Caco-2 (cell line): ENCODE measurements at regions not wholly inside any gene's neighbourhood (a gene's known extent, or its start where the extent isn't known, plus 50 kb on each side); places are given as distances from the start of the nearest gene placed in this dataset.
"Not testable (repeated sequence)": the region's sequence is repeated elsewhere in the genome, so short reads cannot be mapped to it uniquely, and the experiment has no call there.

Experiments
- BruUV-seq: library from RNA; stranded (reverse); fragments of 400-500 nt; replicated peaks from 2 replicates; lab custom pipeline; 2021; lab: Mats Ljungman, UMichigan
- CTCF ChIA-PET: fragments of 300-600 bp; sonication (Branson Sonifier 250); formaldehyde crosslinking; loops from one replicate; lab custom pipeline; 2022; ENCODE audit warnings: antibody characterized with exemption; lab: Charles Lee
- POLR2A ChIA-PET: fragments of 300-600 bp; sonication (Branson Sonifier 250); formaldehyde crosslinking; loops from one replicate; lab custom pipeline; 2022; ENCODE audit warnings: antibody characterized with exemption; lab: Charles Lee
- DNase-seq, 2 experiments: peaks; one replicate each; pipeline versions ENCODE4 v3.0.0 to v3.0.0-alpha.2; 2020 to 2022
- H3K27me3 ChIP-seq: replicated peaks from 2 replicates; pipeline ENCODE4 v1.6.0; 2011; ENCODE audit warnings: low read length; ENCODE audit not compliant: control insufficient read depth, insufficient read depth
- H3K36me3 ChIP-seq: 2 replicates; pipeline ENCODE4 v1.5.1; 2011; ENCODE audit warnings: low read length; ENCODE audit not compliant: control insufficient read depth, insufficient read depth
- H3K4me1 ChIP-seq: fragments of 250-450 bp; sonication (Bioruptor Pico); 2 replicates; pipeline ENCODE4 v1.5.1; 2020; ENCODE audit warnings: mild to moderate bottlenecking
- H3K4me3 ChIP-seq: 2 replicates; pipeline ENCODE4 v1.5.1; 2011; ENCODE audit warnings: low read depth, mild to moderate bottlenecking, control low read depth, low read length
- H3K9me3 ChIP-seq: fragments of 250-450 bp; sonication (Bioruptor Pico); 2 replicates; pipeline ENCODE4 v1.5.1; 2020; ENCODE audit warnings: mild to moderate bottlenecking, moderate library complexity
- H3K27ac Mint-ChIP-seq: one replicate; pipeline ENCODE4 v1.8.0; 2022; ENCODE audit warnings: mixed read lengths; ENCODE audit not compliant: unreplicated experiment
- H3K27me3 Mint-ChIP-seq: one replicate; pipeline ENCODE4 v1.8.0; 2022; ENCODE audit warnings: mixed read lengths; ENCODE audit not compliant: insufficient read depth, unreplicated experiment
- H3K36me3 Mint-ChIP-seq: one replicate; pipeline ENCODE4 v1.8.0; 2022; ENCODE audit warnings: mild to moderate bottlenecking, mixed read lengths; ENCODE audit not compliant: insufficient read depth, unreplicated experiment
- H3K4me1 Mint-ChIP-seq: one replicate; pipeline ENCODE4 v1.8.0; 2022; ENCODE audit warnings: low read depth, mixed read lengths; ENCODE audit not compliant: unreplicated experiment
- H3K4me3 Mint-ChIP-seq: one replicate; pipeline ENCODE4 v1.8.0; 2022; ENCODE audit warnings: mild to moderate bottlenecking, moderate library complexity, mixed read lengths; ENCODE audit not compliant: unreplicated experiment
- H3K9me3 Mint-ChIP-seq: one replicate; pipeline ENCODE4 v1.8.0; 2022; ENCODE audit warnings: mixed read lengths; ENCODE audit not compliant: unreplicated experiment
- CTCF ChIP-seq, 2 experiments: fragments of 200-600 bp in 1 of 2; IDR thresholded peaks; 1 replicate in 1 of 2; 2 replicates in 1 of 2; pipeline versions ENCODE4 v1.5.1 to v1.8.0; 2011 to 2022; ENCODE audit warnings: antibody characterized with exemption in 1 of 2, control low read depth in 1 of 2, inconsistent platforms in 1 of 2, low read depth in 1 of 2, low read length in 1 of 2, mild to moderate bottlenecking in 1 of 2, moderate library complexity in 1 of 2; ENCODE audit not compliant: insufficient read depth in 1 of 2, severe bottlenecking in 1 of 2, unreplicated experiment in 1 of 2
- intact Hi-C: fragments of 100-400 bp; cut with micrococcal nuclease; formaldehyde crosslinking; loops from one replicate; pipeline ENCODE4 v1.10.0; 2022; ENCODE audit not compliant: unreplicated experiment

DNA sequence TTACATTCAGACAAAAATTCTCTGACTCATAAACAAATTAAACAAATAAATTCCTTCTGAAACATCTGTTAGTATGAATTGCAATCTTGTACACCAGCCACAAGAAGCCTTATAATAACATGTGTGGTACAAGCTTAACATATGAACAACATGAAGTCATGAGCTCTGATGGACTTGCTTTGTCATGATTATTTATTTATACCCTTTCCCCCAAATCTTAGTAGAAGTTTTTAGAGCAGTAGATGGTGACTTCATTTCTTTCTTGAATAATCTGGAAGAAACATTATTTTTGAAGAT is 633.4 kb downstream of the EPHA3 start:
- BruUV-seq, result no TSS peak
- no peaks in the 10 kb centered on the region for H3K9me3 Mint-ChIP-seq
- Histone ChIP-seq H3K27me3 (no peaks in the 10 kb centered on the region), H3K4me3 (no peak overlapping the region), H3K36me3 (no peaks in the 10 kb centered on the region), H3K9me3 (no peaks in the 10 kb centered on the region), H3K4me1 (no peaks in the 10 kb centered on the region)
- no peak for DNase-seq
- intact Hi-C loops, result no loop called here
- H3K27ac Mint-ChIP-seq, result no peak overlapping the region
- no peaks in the 10 kb centered on the region for H3K4me1 Mint-ChIP-seq
- no peaks in the 10 kb centered on the region for H3K36me3 Mint-ChIP-seq
- no peak overlapping the region for H3K4me3 Mint-ChIP-seq
- ChIA-PET CTCF (no interaction called here), POLR2A (no interaction called here)
- TF ChIP-seq CTCF (IDR thresholded peaks at IDR 0.05; ENCODE audit: insufficient read depth in 1 of 2, low read depth in 1 of 2, low read length in 1 of 2, severe bottlenecking in 1 of 2, unreplicated experiment in 1 of 2), result no peak
- peaks cover 2% of the 10 kb centered on the region for H3K27me3 Mint-ChIP-seq

- Histone ChIP-seq H3K36me3 (no peaks in the 10 kb centered on the region), H3K4me3 (no peak overlapping the region), H3K4me1 (no peaks in the 10 kb centered on the region), H3K9me3 (no peaks in the 10 kb centered on the region), H3K27me3 (no peaks in the 10 kb centered on the region)
- no TSS peak for BruUV-seq
- TF ChIP-seq CTCF (IDR thresholded peaks at IDR 0.05; ENCODE audit: insufficient read depth in 1 of 2, low read depth in 1 of 2, low read length in 1 of 2, severe bottlenecking in 1 of 2, unreplicated experiment in 1 of 2), result no peak
- Mint-ChIP-seq H3K9me3 (no peaks in the 10 kb centered on the region), H3K27me3 (peaks cover 2% of the 10 kb centered on the region), H3K36me3 (no peaks in the 10 kb centered on the region), H3K4me3 (no peak overlapping the region), H3K27ac (no peak overlapping the region), H3K4me1 (no peaks in the 10 kb centered on the region)
- CTCF ChIA-PET, result no interaction called here
- POLR2A ChIA-PET, result no interaction called here
- intact Hi-C loops, result no loop called here
- DNase-seq, result no peak
These were observed 635.1 kb downstream of the EPHA3 start for GRCh38 chr3:89742546-89742945.

GRCh38 chr3:89747541-89748278 is 640.3 kb downstream of the EPHA3 start:
- H3K9me3 Mint-ChIP-seq, H3K9me3 ChIP-seq, intact Hi-C loops, H3K36me3 ChIP-seq, H3K36me3 Mint-ChIP-seq, H3K4me1 Mint-ChIP-seq, CTCF ChIA-PET, H3K4me1 ChIP-seq, BruUV-seq, H3K27me3 ChIP-seq, POLR2A ChIA-PET, H3K27ac Mint-ChIP-seq, H3K27me3 Mint-ChIP-seq: not testable (repeated sequence)
- peak overlapping the region; percentile 27 for H3K4me3 ChIP-seq
- peak overlapping the region; percentile 77 for H3K4me3 Mint-ChIP-seq
- DNase-seq, result peak; percentile 11 to 44
